GM21367 (cell line): ENCODE measurements at regions not wholly inside any gene's neighbourhood (a gene's known extent, or its start where the extent isn't known, plus 50 kb on each side); places are given as distances from the start of the nearest gene placed in this dataset.

Source experiments
- ATAC-seq: cut with Tn5 transposase; IDR thresholded peaks from one replicate; pipeline ENCODE4 v1.9.1; 2021; ENCODE audit not compliant: unreplicated experiment

DNA sequence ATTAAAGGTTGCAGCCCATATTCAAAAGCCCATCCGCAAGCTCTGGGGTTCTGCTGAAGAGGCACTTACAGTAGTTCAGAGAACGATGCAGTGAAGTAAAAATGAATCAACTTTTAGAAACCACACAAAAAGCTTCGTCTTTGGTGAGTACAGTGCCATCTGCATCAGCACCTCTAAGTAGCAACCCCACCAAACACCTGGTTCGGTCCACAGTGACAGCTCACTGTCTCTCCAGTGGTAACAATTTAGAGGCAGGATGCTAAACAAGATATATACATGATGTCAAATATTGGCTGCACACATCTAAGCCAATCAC is 275.4 kb upstream of the TCF4 start:
- ATAC-seq: no peak

DNA sequence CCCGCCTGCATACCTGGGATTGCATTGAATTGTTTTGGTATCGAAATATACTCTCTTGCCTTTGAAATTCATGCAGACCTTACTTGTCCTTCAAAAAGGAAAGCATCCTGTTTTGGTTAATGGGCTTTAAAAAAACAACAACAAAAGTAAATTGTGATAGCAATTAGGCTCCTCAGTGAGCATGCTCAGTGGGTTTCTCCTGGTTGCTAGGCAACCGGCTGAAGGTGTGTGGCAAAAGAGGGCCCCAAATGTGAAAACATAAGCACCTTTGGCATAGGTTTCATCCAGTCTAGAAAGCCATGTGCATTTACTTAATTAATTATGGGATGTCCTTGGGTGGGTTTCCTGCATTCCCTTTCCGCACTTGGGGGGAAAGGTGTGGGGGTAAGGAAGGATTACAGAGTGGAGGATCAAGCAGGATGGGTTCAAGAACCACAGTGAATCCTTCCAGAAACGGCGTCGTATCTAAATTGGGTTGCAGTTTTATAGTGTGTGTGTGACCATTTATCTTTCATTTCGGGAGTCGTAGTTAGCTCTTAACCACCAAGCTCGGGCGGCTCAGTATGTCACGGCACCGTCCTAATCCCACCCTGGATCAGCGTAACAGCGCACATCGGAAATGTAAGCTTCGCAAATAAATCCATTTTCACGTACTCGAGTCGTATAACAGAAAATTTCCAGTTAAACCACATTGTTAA is 274.9 kb upstream of the TCF4 start:
- no peak for ATAC-seq

DNA sequence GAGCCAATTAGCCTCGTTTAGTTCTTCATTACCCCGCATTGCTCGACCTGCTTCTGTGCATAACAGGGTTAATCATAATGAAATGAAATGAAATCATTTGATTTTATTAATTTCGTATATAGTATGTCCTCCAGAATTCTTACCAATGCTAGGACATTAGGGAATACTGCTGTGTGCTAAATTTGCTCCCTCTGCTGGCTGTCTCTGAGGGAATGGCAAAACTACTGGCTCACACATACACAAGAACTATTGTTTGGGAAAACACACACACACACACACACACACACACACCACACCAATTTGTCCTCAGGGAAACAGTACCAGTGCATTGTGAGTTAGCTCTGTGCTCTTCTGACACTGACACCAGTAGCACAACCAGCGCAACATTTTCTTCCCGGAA is 273.3 kb upstream of the TCF4 start:
- ATAC-seq: no peak

DNA sequence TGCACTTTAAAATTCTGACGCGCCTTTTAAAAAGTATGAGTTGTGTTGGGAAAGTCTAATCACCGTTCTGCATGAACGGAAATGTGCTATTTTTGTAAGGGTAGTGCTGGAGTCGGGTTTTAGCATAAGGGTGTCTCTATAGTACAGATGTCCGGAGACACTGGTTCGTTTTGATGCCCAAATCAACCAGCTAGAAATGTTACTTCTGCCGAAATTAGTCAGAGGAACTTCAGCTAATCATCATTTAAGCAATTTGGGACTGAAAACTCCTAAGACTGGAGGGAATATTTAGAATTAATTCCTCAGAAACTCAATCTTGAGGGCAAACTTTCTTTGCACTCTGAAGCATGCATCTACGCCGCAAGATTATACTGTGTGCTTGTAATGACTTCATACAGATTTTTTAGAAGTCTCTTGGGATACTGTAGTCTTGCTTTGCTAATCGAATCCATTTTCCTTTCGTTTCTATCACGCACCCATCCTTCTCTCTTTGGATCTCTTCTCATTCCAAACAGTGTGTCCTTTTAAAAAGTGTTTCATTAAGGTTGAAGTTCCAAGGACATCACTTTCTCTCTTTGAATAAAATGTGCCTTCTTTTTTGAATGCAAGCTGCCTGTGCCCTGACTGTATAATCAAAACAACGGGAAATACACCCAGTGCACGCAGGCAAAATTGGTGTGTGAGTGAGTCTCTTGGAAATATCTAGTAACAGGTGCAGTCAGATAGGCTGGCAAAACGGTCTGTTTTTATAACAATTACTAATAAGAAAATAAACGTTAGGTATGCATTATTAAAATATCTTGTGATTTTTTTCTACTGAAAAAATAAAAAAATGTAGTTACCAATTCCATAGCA is 270.9 kb upstream of the TCF4 start:
- no peak for ATAC-seq

DNA sequence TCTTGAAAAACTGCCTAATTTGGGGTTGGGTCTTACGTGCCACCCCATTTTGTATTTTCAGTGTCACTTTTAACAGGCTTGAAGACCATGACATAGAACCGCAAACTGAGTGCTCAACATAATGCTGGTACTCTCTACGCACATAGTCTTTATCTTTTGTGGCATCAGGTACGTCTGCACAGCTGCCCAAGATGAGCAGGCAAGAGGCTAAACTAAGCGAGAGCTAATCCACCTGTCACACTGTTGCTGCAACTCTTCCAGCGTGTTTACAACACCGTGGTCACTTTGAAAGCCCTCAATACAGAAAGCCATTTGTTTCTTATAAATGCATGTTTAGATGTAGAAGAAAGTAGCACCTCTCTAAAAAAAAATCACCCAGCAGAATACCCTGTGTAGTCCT is 270.0 kb upstream of the TCF4 start:
- no peak for ATAC-seq

DNA sequence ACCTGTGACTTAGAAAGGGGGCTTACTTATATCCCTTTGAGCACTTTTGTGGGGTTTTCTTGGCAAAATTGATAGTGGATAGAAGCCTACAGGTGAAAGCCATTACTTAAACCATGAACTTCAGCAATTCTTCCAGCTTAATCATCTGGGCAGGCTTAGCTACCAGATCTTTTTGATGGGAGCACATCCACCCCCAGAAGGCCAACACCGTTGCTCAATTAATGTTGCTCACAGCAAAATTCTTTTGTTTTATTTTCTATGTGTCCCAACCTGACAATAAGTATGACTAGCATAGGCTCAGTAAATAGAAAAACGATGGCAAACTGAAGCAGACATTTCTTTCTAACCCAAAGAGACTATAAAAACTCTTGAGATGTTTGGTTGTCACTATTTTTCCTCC is 269.4 kb upstream of the TCF4 start:
- no peak for ATAC-seq

DNA sequence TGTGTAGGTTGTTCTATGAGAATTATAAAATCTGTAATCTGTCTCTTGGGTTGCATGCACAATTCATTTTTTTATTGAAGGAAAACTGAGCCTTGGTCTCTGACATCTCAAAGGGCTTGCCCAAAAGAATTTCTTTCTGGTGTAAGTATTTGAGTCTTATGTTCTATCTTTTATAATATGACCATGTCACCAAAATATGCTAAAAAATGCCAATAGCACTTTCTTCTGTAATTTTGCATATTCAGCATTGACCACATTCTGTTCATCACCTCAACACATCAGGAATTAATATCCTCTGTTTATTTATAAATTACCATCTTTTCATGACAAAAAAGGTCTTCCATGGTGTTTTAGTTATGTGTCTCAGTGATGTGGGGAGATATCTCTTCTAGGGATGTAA is 268.7 kb upstream of the TCF4 start:
- ATAC-seq: no peak

DNA sequence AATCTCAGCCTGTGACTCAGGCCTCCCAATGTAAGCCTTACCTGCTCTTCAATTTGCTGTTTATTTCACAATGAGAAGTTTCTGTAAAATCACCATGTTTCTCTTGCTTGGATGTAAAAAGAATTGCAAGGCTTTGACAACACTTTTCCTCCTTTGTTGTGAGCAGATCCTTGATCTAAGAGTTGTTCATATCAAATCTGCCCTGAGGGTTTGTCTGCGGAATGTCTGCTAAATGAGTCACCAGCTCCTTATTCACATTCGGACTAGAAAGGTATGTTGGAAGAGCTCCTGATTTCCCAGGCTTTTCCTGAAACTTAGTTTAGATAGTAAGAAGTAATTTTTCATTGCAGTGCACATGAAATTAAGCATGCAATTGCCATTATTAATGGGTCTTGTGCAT is 268.2 kb upstream of the TCF4 start:
- ATAC-seq: no peak

DNA sequence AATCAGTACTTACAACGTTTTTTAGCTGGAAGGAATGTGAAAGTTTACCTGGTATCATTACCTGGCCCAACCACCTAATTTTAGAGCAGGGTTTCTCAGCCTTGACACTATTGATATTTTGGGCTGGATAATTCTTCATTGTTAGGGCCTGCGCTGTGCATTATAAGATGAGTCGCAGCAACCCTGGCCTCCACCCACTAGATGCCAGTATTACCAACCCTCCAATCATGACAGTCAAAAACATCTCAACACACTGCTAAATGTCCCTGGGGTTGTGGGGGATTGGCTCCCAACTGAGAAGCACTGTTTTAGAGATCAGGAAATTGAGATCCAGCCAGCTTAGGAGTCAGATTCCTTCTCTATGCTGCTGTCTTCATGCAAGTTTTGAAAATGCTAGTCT is 265.3 kb upstream of the TCF4 start:
- no peak for ATAC-seq

DNA sequence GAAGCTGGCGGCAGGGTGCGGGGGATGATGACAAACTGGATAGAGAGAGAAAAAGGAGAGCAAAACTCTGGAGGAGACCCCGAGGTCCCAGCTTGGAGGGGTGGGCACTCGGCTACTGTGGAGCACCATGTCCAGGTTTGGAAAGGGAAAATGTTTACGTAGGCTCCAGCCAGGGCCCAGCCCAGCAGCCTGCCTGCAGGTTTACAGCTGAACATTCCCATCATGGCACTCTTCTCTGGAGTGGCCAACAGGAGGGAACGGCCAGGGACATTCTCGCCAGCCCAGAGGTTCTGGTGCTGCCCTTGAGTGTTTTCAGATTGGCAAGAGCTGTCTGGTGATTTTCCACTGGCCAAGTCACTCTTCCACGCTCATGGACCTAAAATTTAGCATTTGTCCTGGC is 262.9 kb upstream of the TCF4 start:
- ATAC-seq: no peak

DNA sequence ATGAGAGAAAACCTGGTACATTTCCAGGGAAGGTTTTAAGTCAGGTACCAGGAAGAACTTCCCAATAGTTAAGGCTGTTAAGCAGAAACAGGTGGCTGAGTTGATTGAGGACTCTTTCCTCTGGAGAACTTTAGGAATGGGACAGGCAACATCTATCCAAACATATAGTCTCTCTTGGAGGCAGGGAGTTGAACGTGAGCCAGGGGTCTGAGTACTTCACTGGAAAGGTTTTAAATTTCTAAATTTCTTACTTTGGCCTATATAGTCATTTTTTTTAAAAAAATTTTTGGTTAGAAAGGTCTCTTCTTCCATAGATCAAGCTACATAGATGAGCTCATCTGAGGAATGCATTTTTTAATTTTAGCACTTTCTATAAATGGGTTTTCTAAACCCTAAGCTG is 261.4 kb upstream of the TCF4 start:
- no peak for ATAC-seq

DNA sequence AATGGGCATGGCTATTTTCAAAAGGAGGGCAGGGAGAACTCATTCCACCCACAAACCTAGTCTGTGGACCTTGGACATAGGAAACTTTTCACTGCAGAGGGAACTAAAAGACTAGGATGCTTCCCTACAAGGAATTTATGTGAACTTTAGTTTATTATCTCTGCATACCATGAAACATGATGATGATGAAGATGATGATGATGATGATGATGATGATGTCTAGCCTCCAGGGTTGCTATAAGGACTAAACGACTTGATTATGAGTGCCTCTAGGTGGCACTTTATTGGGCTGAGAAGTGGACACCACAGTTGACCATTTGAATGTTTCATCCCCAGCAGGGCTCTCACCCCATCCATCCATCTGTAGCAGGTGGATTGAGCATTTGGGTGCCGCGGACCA is 260.0 kb upstream of the TCF4 start:
- ATAC-seq: no peak

DNA sequence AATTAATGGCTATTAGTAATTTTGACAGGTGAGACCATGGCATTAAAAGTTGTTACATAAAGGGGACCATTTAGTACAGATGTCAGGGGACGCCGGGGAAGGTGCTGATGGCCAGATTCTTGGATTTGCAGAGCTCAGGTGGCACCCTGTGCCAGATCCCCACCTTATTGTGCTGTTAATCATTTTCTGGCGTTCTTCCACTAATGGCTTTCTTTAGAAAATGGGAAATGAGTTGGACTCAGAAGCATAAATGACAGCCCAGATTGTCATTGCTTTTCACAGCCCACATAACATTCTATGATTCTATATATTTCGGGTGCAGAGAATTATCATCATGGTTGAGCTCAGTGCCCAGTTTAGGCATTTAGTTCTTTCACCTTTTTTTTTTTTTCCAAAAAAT is 257.2 kb upstream of the TCF4 start:
- ATAC-seq: no peak

DNA sequence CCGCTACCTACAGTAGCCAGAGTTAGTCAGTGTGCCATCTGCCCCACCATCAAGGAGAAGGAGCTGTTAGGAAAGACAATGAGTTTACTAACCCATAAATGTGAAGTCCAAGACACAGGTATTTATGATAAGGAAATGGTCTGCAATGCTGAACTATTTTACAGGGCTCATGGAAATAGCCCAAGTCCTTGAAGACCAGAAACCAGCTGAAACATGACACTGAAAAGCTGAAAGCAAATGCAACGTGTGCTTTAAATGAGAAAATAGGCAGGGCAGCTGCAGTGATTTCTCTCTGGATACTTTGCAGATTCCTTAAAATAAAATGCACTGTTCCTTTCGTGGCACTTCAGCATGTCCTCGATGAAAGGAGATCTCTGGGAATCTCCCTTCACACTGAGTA is 256.4 kb upstream of the TCF4 start:
- ATAC-seq: no peak

DNA sequence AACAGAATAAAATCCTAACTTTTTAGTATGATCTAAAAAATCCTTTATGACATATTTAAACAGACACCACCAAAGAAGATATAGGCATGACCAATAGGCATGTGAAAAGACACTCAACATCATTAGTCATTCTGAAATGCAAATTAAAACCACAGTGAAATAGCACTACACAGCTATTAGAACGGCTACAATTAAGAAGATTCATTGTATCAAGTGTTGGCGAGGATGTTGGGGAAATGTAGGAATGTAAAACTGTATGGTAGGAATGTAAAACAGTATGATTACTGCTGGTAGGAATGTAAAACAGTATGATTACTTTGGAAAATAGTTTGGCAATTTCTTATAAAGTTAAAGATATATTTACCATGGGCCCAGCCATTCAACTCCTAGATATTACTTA is 253.3 kb upstream of the TCF4 start:
- no peak for ATAC-seq

DNA sequence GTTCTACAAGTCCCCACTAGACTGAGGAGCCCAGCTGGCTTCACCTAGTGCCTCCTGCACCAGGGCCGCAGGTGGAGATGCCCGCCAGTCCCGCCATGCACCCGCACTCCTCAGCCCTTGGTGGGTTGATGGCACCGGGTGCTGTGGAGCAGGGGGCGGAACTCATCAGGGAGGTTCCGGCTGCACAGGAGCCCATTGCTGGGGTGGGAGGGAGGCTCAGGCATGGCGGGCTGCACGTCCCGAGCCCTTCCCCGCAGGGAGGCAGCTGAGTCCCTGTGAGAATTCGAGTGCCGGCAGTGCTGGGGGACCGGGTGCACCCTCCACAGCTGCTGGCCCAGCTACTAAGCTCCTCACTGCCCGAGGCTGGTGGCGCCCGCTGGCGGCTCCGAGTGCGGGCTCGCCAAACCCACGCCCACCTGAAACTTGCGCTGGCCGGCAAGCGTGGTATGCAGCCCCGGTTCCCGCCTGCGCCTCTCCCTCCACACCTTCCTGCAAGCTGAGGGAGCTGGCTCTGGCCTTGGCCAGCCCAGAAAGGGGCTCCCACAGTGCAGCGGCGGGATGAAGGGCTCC is 252.7 kb upstream of the TCF4 start:
- ATAC-seq: no peak

DNA sequence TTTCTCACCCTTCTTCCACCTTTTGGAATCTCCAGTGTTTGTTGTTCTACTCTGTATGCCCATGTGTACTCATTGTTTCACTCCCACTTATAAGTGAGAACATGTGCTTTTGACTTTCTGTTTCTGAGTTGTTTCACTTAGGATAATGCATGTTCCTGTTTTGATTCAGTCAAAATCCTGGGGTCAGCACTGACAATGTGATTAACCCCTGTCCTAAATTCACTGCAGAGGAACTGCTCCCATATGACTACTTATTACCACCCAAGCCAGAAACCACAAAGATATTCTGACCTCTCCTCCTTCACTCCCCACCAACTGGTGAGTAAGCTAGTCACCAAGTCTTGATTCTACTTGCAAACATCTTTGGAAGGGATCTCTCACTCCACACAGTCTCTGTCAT is 251.4 kb upstream of the TCF4 start:
- no peak for ATAC-seq

DNA sequence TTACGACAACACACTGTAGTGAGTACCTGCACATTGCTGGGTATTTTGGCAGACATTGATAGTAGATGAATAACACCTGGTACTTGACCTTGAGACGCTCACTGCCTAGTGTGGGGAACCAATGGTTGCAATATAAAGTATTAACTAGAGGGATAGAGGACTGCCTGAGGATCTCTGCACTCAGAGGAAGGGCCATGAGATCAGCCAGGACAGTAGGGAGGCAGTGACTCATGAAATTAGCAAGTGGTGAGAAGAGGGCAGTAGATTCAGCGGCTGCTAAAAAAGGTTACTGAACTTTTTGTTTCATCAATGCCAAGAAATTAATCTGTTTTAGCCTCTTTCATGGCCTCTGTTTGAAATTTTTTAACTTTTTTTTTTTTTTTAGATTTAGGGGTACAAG is 250.8 kb upstream of the TCF4 start:
- ATAC-seq: no peak

DNA sequence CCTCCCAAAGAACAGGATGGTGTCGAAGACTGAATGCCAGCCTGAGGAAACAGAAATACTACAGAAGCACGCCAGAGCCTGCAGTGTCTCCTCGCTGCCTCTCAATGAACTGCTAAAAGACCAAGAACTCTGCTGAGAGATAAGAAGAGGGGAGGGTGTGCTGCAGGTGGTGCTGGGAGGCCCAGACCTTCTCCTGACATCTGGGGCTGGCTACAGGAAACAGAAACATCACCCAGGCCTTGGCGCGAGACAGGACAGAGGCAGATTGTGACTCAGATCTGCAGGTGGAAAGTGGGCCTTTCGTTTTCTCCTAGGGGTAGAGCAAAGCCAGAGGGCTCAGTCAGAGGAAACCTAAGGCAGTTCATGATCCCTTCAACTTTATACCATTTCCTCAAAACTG is 250.3 kb upstream of the TCF4 start:
- no peak for ATAC-seq

DNA sequence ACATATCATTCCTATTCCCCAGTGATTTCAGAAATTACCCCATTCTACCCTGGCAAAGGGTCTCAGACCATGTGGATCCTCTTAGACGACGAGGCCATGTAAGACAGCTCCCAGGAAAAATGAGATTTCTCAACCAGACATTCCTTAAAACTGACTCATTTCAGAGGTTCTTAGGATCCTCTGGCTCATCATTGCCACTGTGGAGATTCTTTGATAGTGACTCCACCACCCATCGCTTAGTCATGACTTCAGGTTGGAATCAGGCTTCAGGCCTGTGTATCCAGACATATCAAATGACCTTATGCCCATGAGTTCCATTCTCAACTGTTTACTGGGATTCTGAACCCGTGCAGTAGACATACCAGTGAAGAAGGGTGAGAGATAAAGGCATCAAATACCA is 245.6 kb upstream of the TCF4 start:
- ATAC-seq: no peak

DNA sequence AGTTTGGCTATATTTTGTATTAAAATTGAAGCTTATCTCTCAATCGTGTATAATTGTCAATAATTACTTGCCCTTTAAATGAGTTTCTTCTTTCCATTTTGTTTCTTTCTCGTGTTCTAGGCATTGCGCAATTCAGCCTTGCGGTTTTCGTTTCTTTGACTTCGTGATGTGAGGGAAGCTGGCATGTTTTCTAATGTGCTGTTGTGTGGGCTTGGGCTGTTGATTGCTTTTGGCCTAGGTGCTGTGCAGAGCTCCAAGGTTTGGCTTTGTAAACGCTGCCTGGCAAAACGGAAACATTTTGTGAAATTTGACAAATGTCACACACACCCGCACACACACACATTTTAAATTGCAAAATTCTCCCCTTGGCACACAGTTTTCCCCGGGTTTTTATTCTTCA is 242.6 kb upstream of the TCF4 start:
- no peak for ATAC-seq

DNA sequence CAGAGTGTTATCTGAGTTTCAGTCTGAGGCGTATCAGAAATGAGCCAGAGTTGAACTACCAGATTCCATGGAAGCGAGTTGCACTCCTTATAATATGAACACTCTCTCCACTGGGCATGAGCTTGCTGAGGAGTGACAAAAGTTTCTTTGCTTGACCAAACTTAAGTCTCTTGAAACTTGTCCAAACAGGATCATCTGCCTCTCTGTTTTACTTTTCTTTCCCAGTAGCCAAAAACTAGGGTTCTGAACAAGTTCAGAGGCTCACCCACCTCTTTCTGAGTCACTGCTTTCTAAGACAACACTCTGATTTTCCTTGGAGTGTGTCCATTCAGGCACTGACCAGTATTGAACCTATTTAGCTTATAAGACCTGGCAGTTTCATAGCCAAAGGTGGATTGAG is 233.2 kb upstream of the TCF4 start:
- no peak for ATAC-seq

DNA sequence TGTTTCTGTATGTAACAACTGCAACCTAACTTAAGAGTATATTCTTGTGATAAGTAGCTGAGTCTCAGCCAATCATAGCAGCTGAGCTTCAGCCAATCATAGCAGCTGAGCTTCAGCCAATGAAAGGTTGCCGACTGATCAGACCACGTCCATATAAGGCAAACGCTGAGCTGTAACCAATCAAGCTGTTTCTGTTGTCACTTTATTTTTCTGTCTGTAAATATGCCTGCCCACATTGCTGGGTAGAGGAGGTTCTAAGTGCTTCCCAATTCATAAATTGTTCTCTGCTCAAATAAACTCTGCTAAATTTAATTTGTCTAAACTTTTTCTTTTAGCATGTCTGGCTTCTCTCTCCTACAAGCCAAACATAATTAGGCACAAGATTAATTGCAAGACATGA is 231.5 kb upstream of the TCF4 start:
- no peak for ATAC-seq
